GM18870 (cell line): ENCODE measurements at regions not wholly inside any gene's neighbourhood (a gene's known extent, or its start where the extent isn't known, plus 50 kb on each side); places are given as distances from the start of the nearest gene placed in this dataset.

Experiments used
- ATAC-seq: cut with Tn5 transposase; IDR thresholded peaks from one replicate; pipeline ENCODE4 v1.9.1; 2021; ENCODE audit warnings: moderate library complexity; ENCODE audit not compliant: unreplicated experiment

- ATAC-seq: no peak
Measured at GRCh38 chr6:148082044-148082443, 260.6 kb upstream of the SASH1 start.

- ATAC-seq: no peak
Measured at GRCh38 chr6:148082696-148083095, 259.9 kb upstream of the SASH1 start.

- ATAC-seq: no peak
Measured at GRCh38 chr6:148085631-148086331, 256.9 kb upstream of the SASH1 start.

GRCh38 chr6:148086386-148086785 lies 256.3 kb upstream of the SASH1 start:
- ATAC-seq: no peak

GRCh38 chr6:148086843-148087242 lies 255.8 kb upstream of the SASH1 start:
- ATAC-seq: no peak

- no peak for ATAC-seq
Measured at GRCh38 chr6:148087659-148088058, 255.0 kb upstream of the SASH1 start.

GRCh38 chr6:148090326-148090725 lies 252.3 kb upstream of the SASH1 start:
- no peak for ATAC-seq

- ATAC-seq: no peak
Measured at GRCh38 chr6:148091394-148091793, 251.2 kb upstream of the SASH1 start.

GRCh38 chr6:148103436-148103835 lies 239.2 kb upstream of the SASH1 start:
- ATAC-seq: no peak

- ATAC-seq: no peak
Measured at GRCh38 chr6:148104131-148104530, 238.5 kb upstream of the SASH1 start.

GRCh38 chr6:148105695-148106094 lies 236.9 kb upstream of the SASH1 start:
- no peak for ATAC-seq

GRCh38 chr6:148107911-148108310 lies 234.7 kb upstream of the SASH1 start:
- no peak for ATAC-seq

- ATAC-seq: no peak
Measured at GRCh38 chr6:148109732-148110131, 232.9 kb upstream of the SASH1 start.

- ATAC-seq: no peak
Measured at GRCh38 chr6:148110925-148111324, 231.7 kb upstream of the SASH1 start.

- no peak for ATAC-seq
Measured at GRCh38 chr6:148112851-148113319, 229.8 kb upstream of the SASH1 start.

- no peak for ATAC-seq
Measured at GRCh38 chr6:148116001-148116400, 226.6 kb upstream of the SASH1 start.

- no peak for ATAC-seq
Measured at GRCh38 chr6:148118244-148118643, 224.4 kb upstream of the SASH1 start.

GRCh38 chr6:148128014-148128730 lies 214.5 kb upstream of the SASH1 start:
- no peak for ATAC-seq

GRCh38 chr6:148134592-148134991 lies 208.0 kb upstream of the SASH1 start:
- no peak for ATAC-seq

- ATAC-seq: no peak
Measured at GRCh38 chr6:148136586-148136985, 206.1 kb upstream of the SASH1 start.

- ATAC-seq: no peak
Measured at GRCh38 chr6:148137652-148138051, 205.0 kb upstream of the SASH1 start.

- ATAC-seq: no peak
Measured at GRCh38 chr6:148138573-148138972, 204.1 kb upstream of the SASH1 start.
